ENCODE measurements at regions not wholly inside any gene's neighbourhood (a gene's known extent, or its start where the extent isn't known, plus 50 kb on each side); places are given as distances from the start of the nearest gene placed in this dataset.
"Not testable (repeated sequence)": the region's sequence is repeated elsewhere in the genome, so short reads cannot be mapped to it uniquely, and the experiment has no call there.

DNA sequence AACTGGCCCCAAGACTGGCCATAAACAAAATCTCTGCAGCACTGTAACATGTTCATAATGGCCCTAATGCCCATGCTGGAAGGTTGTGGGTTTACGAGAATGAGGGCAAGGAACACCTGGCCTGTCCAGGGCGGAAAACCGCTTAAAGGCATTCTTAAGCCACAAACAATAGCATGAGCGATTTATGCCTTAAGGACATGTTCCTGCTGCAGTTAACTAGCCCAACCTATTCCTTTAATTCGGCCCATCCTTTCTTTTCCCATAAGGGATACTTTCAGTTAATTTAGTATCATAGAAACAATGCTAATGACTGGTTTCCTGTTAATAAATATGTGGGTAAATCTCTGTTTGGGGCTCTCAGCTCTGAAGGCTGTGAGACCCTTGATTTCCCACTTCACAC, 95.7 kb upstream of the PRKD1 start:
- TF ChIP-seq, protein P1, sequence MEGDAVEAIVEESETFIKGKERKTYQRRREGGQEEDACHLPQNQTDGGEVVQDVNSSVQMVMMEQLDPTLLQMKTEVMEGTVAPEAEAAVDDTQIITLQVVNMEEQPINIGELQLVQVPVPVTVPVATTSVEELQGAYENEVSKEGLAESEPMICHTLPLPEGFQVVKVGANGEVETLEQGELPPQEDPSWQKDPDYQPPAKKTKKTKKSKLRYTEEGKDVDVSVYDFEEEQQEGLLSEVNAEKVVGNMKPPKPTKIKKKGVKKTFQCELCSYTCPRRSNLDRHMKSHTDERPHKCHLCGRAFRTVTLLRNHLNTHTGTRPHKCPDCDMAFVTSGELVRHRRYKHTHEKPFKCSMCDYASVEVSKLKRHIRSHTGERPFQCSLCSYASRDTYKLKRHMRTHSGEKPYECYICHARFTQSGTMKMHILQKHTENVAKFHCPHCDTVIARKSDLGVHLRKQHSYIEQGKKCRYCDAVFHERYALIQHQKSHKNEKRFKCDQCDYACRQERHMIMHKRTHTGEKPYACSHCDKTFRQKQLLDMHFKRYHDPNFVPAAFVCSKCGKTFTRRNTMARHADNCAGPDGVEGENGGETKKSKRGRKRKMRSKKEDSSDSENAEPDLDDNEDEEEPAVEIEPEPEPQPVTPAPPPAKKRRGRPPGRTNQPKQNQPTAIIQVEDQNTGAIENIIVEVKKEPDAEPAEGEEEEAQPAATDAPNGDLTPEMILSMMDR (IDR thresholded peaks at IDR 0.05; ENCODE audit: low read depth, low read length): not testable (repeated sequence)
- not testable (repeated sequence) for TF ChIP-seq EZH2phosphoT487 (IDR thresholded peaks at IDR 0.05; ENCODE audit: low read depth)

Measured in OCI-LY3 (cell line).